Right atrium auricular region (tissue), 2 donors: ENCODE measurements at regions not wholly inside any gene's neighbourhood (a gene's known extent, or its start where the extent isn't known, plus 50 kb on each side); places are given as distances from the start of the nearest gene placed in this dataset.

Experiments used
- DNase-seq: peaks from one replicate; pipeline ENCODE4 v3.0.0-alpha.2; 2019; ENCODE audit warnings: low spot score
- H3K27ac ChIP-seq, 2 donors: fragments of 200-600 bp; sonication (generic); 1 replicate in 1 of 2; 2 replicates in 1 of 2; pipeline ENCODE4 v1.5.1; 2016 to 2019
- H3K27me3 ChIP-seq, 2 donors: fragments of 200-600 bp; sonication (generic); one replicate each; pipeline versions ENCODE4 v1.5.1 to v1.6.0; 2017 to 2019
- H3K36me3 ChIP-seq: fragments of 200-600 bp; sonication (generic); one replicate; pipeline ENCODE4 v1.5.1; 2016
- H3K4me1 ChIP-seq, 2 donors: fragments of 200-600 bp; sonication (generic); one replicate each; pipeline versions ENCODE4 v1.5.1 to v1.6.0; 2017 to 2019
- H3K4me3 ChIP-seq, 2 donors: fragments of 200-600 bp; sonication (generic); 1 replicate in 1 of 2; 2 replicates in 1 of 2; pipeline ENCODE4 v1.5.1; 2017 to 2019; ENCODE audit warnings: mild to moderate bottlenecking in 1 of 2, moderate library complexity in 1 of 2
- H3K9me3 ChIP-seq, 2 donors: fragments of 200-600 bp; sonication (generic); one replicate each; pipeline ENCODE4 v1.5.1; 2019
- TF ChIP-seq, protein P1 (sequence below), 2 donors: fragments of 200-600 bp; sonication (generic); IDR thresholded peaks; one replicate each; pipeline ENCODE4 v1.5.1; 2019; ENCODE audit warnings: antibody characterized with exemption in 2 of 2

- no peaks in the 10 kb centered on the region for H3K9me3 ChIP-seq
- no peaks in the 10 kb centered on the region for H3K27me3 ChIP-seq
- H3K4me3 ChIP-seq = no peak overlapping the region
- DNase-seq = no peak
- no peaks in the 10 kb centered on the region for H3K4me1 ChIP-seq
- TF ChIP-seq, protein P1, sequence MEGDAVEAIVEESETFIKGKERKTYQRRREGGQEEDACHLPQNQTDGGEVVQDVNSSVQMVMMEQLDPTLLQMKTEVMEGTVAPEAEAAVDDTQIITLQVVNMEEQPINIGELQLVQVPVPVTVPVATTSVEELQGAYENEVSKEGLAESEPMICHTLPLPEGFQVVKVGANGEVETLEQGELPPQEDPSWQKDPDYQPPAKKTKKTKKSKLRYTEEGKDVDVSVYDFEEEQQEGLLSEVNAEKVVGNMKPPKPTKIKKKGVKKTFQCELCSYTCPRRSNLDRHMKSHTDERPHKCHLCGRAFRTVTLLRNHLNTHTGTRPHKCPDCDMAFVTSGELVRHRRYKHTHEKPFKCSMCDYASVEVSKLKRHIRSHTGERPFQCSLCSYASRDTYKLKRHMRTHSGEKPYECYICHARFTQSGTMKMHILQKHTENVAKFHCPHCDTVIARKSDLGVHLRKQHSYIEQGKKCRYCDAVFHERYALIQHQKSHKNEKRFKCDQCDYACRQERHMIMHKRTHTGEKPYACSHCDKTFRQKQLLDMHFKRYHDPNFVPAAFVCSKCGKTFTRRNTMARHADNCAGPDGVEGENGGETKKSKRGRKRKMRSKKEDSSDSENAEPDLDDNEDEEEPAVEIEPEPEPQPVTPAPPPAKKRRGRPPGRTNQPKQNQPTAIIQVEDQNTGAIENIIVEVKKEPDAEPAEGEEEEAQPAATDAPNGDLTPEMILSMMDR (IDR thresholded peaks at IDR 0.05) = no peak
- H3K36me3 ChIP-seq = no peaks in the 10 kb centered on the region
- H3K27ac ChIP-seq = no peak overlapping the region
Measured at GRCh38 chr6:103672169-103672568, 1187.5 kb downstream of the HACE1 start.

DNA sequence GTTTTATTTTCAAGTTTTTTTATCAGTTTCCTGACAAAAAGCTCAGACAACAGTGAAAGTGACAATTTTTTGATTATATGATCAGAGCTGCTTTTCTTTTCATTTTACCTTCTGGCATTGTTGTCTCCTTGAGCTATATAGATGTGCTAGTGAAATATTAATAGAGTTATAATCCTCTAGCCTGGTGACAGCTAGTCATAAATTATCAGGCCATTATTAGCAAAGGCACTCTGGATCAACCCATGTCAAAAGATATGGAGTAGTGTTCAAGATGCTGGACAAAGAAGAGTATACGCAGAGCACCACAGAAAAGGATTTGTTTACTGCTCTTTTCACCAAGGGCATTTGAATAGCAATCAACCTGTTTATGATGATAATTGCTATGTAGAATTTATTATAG, 1230.1 kb downstream of the HACE1 start:
- no peaks in the 10 kb centered on the region for H3K27me3 ChIP-seq
- no peaks in the 10 kb centered on the region for H3K9me3 ChIP-seq
- H3K4me3 ChIP-seq = no peak overlapping the region
- H3K36me3 ChIP-seq = no peaks in the 10 kb centered on the region
- DNase-seq = no peak
- H3K27ac ChIP-seq = no peak overlapping the region
- no peaks in the 10 kb centered on the region for H3K4me1 ChIP-seq
- TF ChIP-seq, protein P1 (IDR thresholded peaks at IDR 0.05) = no peak

GRCh38 chr6:103617642-103618041, 1242.1 kb downstream of the HACE1 start:
- no peak overlapping the region for H3K4me3 ChIP-seq
- no peaks in the 10 kb centered on the region for H3K36me3 ChIP-seq
- H3K9me3 ChIP-seq = no peaks in the 10 kb centered on the region
- H3K27ac ChIP-seq = no peak overlapping the region
- H3K4me1 ChIP-seq = no peaks in the 10 kb centered on the region
- TF ChIP-seq, protein P1 (IDR thresholded peaks at IDR 0.05) = no peak
- H3K27me3 ChIP-seq = no peaks in the 10 kb centered on the region
- no peak for DNase-seq

- Histone ChIP-seq H3K36me3 (no peaks in the 10 kb centered on the region), H3K27me3 (no peaks in the 10 kb centered on the region), H3K9me3 (no peaks in the 10 kb centered on the region), H3K4me1 (no peaks in the 10 kb centered on the region), H3K27ac (no peak overlapping the region), H3K4me3 (no peak overlapping the region)
- TF ChIP-seq, protein P1 (IDR thresholded peaks at IDR 0.05) = no peak
- no peak for DNase-seq
Measured at GRCh38 chr6:103587722-103588121, 1272.0 kb downstream of the HACE1 start.

- Histone ChIP-seq H3K4me1 (no peaks in the 10 kb centered on the region), H3K27me3 (no peaks in the 10 kb centered on the region), H3K9me3 (no peaks in the 10 kb centered on the region), H3K4me3 (no peak overlapping the region), H3K36me3 (no peaks in the 10 kb centered on the region), H3K27ac (no peak overlapping the region)
- no peak for DNase-seq
- TF ChIP-seq, protein P1 (IDR thresholded peaks at IDR 0.05) = no peak
Measured at GRCh38 chr6:103578115-103578514, 1281.6 kb downstream of the HACE1 start.

- H3K9me3 ChIP-seq = no peaks in the 10 kb centered on the region
- TF ChIP-seq, protein P1 (IDR thresholded peaks at IDR 0.05) = no peak
- DNase-seq = no peak
- no peaks in the 10 kb centered on the region for H3K27me3 ChIP-seq
- H3K4me1 ChIP-seq = no peaks in the 10 kb centered on the region
- H3K27ac ChIP-seq = no peak overlapping the region
- no peaks in the 10 kb centered on the region for H3K36me3 ChIP-seq
- H3K4me3 ChIP-seq = no peak overlapping the region
Measured at GRCh38 chr6:103570431-103570830, 1289.3 kb downstream of the HACE1 start.
